ENCODE measurements at regions not wholly inside any gene's neighbourhood (a gene's known extent, or its start where the extent isn't known, plus 50 kb on each side); places are given as distances from the start of the nearest gene placed in this dataset.

DNA sequence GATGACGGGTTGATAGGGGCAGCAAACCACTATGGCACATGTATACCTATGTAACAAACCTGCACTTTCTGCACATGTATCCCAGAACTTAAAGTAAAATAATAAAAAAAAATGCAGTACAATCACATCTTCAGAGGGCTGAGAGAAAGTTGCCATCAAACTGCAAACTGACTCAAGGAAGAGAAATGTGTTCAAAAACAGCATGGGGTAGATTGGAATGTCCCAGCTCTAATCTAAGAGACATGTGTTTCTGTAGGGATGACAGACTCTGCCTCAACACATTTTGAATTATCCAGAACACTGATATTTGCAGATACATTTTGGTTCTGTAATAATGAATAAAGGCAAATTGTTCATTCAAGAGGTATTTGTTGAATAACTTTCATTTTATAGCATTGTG, 171.2 kb upstream of the RUNX1 start:
- TF ChIP-seq, protein P1, sequence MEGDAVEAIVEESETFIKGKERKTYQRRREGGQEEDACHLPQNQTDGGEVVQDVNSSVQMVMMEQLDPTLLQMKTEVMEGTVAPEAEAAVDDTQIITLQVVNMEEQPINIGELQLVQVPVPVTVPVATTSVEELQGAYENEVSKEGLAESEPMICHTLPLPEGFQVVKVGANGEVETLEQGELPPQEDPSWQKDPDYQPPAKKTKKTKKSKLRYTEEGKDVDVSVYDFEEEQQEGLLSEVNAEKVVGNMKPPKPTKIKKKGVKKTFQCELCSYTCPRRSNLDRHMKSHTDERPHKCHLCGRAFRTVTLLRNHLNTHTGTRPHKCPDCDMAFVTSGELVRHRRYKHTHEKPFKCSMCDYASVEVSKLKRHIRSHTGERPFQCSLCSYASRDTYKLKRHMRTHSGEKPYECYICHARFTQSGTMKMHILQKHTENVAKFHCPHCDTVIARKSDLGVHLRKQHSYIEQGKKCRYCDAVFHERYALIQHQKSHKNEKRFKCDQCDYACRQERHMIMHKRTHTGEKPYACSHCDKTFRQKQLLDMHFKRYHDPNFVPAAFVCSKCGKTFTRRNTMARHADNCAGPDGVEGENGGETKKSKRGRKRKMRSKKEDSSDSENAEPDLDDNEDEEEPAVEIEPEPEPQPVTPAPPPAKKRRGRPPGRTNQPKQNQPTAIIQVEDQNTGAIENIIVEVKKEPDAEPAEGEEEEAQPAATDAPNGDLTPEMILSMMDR (IDR thresholded peaks at IDR 0.05 in 4 of 5, conservative IDR thresholded peaks at IDR 0.05 in 1 of 5) = no peak
- no peak for TF ChIP-seq POLR2A (IDR thresholded peaks at IDR 0.05)
